Peyer's patch (tissue), 4 donors: ENCODE measurements at regions not wholly inside any gene's neighbourhood (a gene's known extent, or its start where the extent isn't known, plus 50 kb on each side); places are given as distances from the start of the nearest gene placed in this dataset.
A peak's percentile ranks its signal among the peaks of the same experiment; 100 is the strongest.

Experiments used
- DNase-seq, 3 donors: peaks; one replicate each; pipeline ENCODE4 v3.0.0-alpha.2; 2017 to 2019
- H3K27ac ChIP-seq, 4 donors: fragments of 200-600 bp; sonication (generic); one replicate each; pipeline ENCODE4 v1.5.1; 2016 to 2019
- H3K27me3 ChIP-seq, 2 donors: fragments of 200-600 bp; sonication (generic); one replicate each; pipeline ENCODE4 v1.5.1; 2019
- H3K36me3 ChIP-seq, 3 donors: fragments of 200-600 bp; sonication (generic); one replicate each; pipeline ENCODE4 v1.5.1; 2016 to 2019
- H3K4me1 ChIP-seq, 4 donors: fragments of 200-600 bp; sonication (generic); one replicate each; pipeline ENCODE4 v1.5.1; 2016 to 2019
- H3K4me3 ChIP-seq, 4 donors: fragments of 200-600 bp; sonication (generic); 1 replicate in 3 of 4; 2 replicates in 1 of 4; pipeline ENCODE4 v1.5.1; 2016 to 2019; ENCODE audit warnings: mild to moderate bottlenecking in 1 of 4
- H3K9me3 ChIP-seq, 4 donors: fragments of 200-600 bp; sonication (generic); one replicate each; pipeline ENCODE4 v1.5.1; 2016 to 2019; ENCODE audit warnings: mild to moderate bottlenecking in 1 of 4
- CTCF ChIP-seq, 6 experiments: fragments of 450-650 bp in 4 of 6; fragments of 200-600 bp in 2 of 6; sonication (generic) in 1 of 6; IDR thresholded peaks; one replicate each; pipeline ENCODE4 v1.5.1; 2017 to 2019; ENCODE audit warnings: antibody characterized with exemption in 6 of 6, mild to moderate bottlenecking in 3 of 6, moderate library complexity in 1 of 6
- POLR2A ChIP-seq, 2 donors: fragments of 450-650 bp; IDR thresholded peaks; one replicate each; pipeline ENCODE4 v1.5.1; 2017; ENCODE audit warnings: antibody characterized with exemption in 2 of 2, mild to moderate bottlenecking in 2 of 2, moderate library complexity in 2 of 2

- Histone ChIP-seq H3K4me1 (no peaks in the 10 kb centered on the region), H3K4me3 (no peak overlapping the region), H3K9me3 (no peaks in the 10 kb centered on the region), H3K27me3 (no peaks in the 10 kb centered on the region), H3K27ac (no peak overlapping the region), H3K36me3 (no peaks in the 10 kb centered on the region)
- no peak for TF ChIP-seq POLR2A (IDR thresholded peaks at IDR 0.05)
- peak in 4 of 6 experiments; percentile 57 to 69 (median 58) for TF ChIP-seq CTCF (IDR thresholded peaks at IDR 0.05)
- DNase-seq, result peak in 1 of 3 donors; percentile 59
Measured at GRCh38 chr1:2921970-2922686, 99.1 kb upstream of the ACTRT2 start.

- TF ChIP-seq CTCF (IDR thresholded peaks at IDR 0.05), result no peak
- no peak for TF ChIP-seq POLR2A (IDR thresholded peaks at IDR 0.05)
- Histone ChIP-seq H3K9me3 (no peaks in the 10 kb centered on the region), H3K27me3 (no peaks in the 10 kb centered on the region), H3K27ac (no peak overlapping the region), H3K4me3 (no peak overlapping the region), H3K36me3 (no peaks in the 10 kb centered on the region), H3K4me1 (no peaks in the 10 kb centered on the region)
- DNase-seq, result no peak
Measured at GRCh38 chr1:2923351-2923750, 97.9 kb upstream of the ACTRT2 start.

- Histone ChIP-seq H3K9me3 (no peaks in the 10 kb centered on the region), H3K4me1 (no peaks in the 10 kb centered on the region), H3K36me3 (no peaks in the 10 kb centered on the region), H3K27me3 (no peaks in the 10 kb centered on the region), H3K4me3 (no peak overlapping the region), H3K27ac (no peak overlapping the region)
- DNase-seq, result no peak
- no peak for TF ChIP-seq CTCF (IDR thresholded peaks at IDR 0.05)
- no peak for TF ChIP-seq POLR2A (IDR thresholded peaks at IDR 0.05)
Measured at GRCh38 chr1:2925291-2925690, 96.0 kb upstream of the ACTRT2 start.

- no peak for DNase-seq
- H3K4me1 ChIP-seq, result no peaks in the 10 kb centered on the region
- no peaks in the 10 kb centered on the region for H3K36me3 ChIP-seq
- no peak overlapping the region for H3K27ac ChIP-seq
- no peak for TF ChIP-seq POLR2A (IDR thresholded peaks at IDR 0.05)
- no peak for TF ChIP-seq CTCF (IDR thresholded peaks at IDR 0.05)
- H3K4me3 ChIP-seq, result no peak overlapping the region
- H3K27me3 ChIP-seq, result no peaks in the 10 kb centered on the region
- H3K9me3 ChIP-seq, result no peaks in the 10 kb centered on the region
Measured at GRCh38 chr1:2925918-2926317, 95.3 kb upstream of the ACTRT2 start.

GRCh38 chr1:2926447-2927055, 94.7 kb upstream of the ACTRT2 start:
- TF ChIP-seq POLR2A (IDR thresholded peaks at IDR 0.05) (no peak), CTCF (IDR thresholded peaks at IDR 0.05) (no peak)
- H3K27me3 ChIP-seq, result no peaks in the 10 kb centered on the region
- H3K27ac ChIP-seq, result no peak overlapping the region
- H3K4me3 ChIP-seq, result no peak overlapping the region
- no peaks in the 10 kb centered on the region for H3K4me1 ChIP-seq
- H3K9me3 ChIP-seq, result no peaks in the 10 kb centered on the region
- no peak for DNase-seq
- no peaks in the 10 kb centered on the region for H3K36me3 ChIP-seq
